HG02870 (cell line): ENCODE measurements at regions not wholly inside any gene's neighbourhood (a gene's known extent, or its start where the extent isn't known, plus 50 kb on each side); places are given as distances from the start of the nearest gene placed in this dataset.

Experiments used
- ATAC-seq: cut with Tn5 transposase; IDR thresholded peaks from one replicate; pipeline ENCODE4 v1.9.1; 2021; ENCODE audit warnings: mild to moderate bottlenecking, moderate library complexity; ENCODE audit not compliant: unreplicated experiment

GRCh38 chr3:176798680-176799079 lies 398.6 kb downstream of the TBL1XR1 start:
- ATAC-seq, result no peak

- ATAC-seq, result no peak
These were observed 400.9 kb downstream of the TBL1XR1 start for GRCh38 chr3:176796371-176796770.

GRCh38 chr3:176795891-176796290 lies 401.4 kb downstream of the TBL1XR1 start:
- no peak for ATAC-seq

DNA sequence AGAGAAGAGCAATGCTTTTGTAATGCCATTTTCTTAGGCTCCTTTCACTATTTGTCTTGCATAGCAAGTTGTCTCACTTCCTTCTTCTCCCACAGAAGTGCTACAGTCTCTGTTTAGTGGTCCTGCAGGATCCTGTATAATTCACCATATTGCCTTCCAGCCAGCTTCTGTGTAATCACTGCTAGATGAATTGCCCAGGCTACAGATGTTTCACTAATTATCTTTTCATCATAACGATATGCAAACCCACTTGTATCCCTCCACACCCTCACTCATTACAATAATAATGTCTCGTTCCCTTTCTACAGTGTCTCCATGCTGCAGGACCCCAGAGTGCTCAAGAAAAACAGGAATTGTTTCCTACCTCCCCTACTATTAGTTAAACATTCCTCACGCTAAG lies 402.9 kb downstream of the TBL1XR1 start:
- no peak for ATAC-seq

GRCh38 chr3:176789947-176790346 lies 407.3 kb downstream of the TBL1XR1 start:
- no peak for ATAC-seq

DNA sequence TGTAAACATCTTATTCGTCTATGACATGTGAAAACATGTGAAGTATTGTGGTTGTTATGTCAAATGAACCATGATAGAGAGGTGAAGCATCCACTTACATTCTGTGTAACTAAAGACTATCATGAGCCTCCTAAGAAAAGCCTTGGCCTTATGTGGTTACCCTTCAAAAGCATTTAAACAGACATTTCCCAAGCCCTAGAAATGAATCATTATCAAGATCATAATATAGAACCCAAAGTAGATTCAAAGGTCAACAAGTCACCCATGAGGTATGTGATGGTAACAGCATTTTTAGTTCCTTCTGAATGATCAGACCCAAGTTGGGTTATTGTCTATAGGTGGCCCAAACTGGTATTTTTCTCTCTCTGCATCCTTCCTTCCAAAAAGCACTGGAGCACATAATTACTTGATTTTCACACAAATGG lies 408.0 kb downstream of the TBL1XR1 start:
- ATAC-seq, result no peak

GRCh38 chr3:176787506-176787905 lies 409.8 kb downstream of the TBL1XR1 start:
- ATAC-seq, result no peak

- no peak for ATAC-seq
These were observed 412.1 kb downstream of the TBL1XR1 start for GRCh38 chr3:176785171-176785570.

GRCh38 chr3:176780766-176781165 lies 416.5 kb downstream of the TBL1XR1 start:
- ATAC-seq, result no peak

- ATAC-seq, result no peak
These were observed 420.6 kb downstream of the TBL1XR1 start for GRCh38 chr3:176776622-176777175.

- no peak for ATAC-seq
These were observed 427.6 kb downstream of the TBL1XR1 start for GRCh38 chr3:176769547-176770190.

DNA sequence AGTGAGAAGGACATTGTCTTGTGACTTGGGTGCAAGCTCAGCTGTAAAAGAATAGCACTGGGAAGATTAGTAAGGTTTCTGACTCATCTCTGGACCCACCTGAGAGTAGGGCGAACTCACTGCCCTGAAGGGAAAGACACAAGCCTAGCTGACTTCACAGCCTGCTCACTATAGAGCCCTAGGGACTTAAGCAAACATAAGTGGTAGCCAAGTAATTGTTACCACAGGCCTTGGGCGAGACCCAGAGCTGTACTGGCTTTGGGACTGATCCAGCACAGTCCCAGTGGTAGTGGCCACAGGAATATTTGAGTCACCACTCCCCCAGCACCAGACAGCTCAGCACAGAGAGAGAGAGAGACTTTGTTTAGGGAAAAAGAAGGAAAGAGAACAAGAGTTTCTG lies 429.9 kb downstream of the TBL1XR1 start:
- no peak for ATAC-seq

DNA sequence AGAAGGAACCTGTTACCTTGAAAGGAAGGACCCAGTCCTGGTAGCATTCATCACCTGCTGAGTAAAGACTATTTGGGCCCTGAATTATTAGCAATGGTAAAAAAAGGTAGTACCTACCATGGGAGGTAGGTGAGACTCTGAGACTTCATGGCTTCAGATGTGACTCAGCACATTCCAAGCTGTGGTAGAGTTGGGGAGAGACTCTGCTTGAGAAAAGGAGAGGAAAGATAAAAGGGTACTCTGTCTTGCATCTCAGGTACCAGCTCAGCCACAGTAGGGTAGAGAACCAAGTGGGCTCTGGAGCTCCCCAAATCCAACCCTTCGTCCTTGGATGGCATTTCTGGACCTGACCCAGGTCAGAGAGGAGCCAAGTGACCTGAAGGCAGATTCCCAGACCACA lies 430.4 kb downstream of the TBL1XR1 start:
- ATAC-seq, result no peak

DNA sequence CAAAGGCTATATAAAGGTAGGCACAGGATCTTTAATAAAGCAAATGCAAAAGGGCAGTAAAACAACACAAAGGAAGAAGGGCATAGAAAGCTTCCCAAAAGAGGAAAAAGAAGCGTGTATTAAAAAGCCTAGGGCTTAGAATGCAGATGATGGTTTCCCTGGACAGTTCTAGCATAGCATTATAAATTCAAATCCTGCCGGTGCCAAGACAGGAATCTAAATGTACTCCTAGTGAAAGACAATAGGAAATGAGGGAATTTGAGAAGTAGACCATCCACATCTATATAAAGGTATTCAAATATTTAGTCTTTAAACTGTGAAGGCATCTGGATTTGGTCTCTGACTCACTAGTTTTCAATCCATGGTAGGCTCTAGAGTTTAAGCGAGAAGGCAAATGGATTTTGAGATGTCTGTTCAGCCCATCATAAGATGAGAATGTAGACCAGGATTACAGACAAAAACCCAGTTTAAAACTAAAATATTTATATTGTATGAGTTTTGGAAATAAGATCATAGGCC lies 431.8 kb downstream of the TBL1XR1 start:
- ATAC-seq, result no peak

GRCh38 chr3:176759815-176760506 lies 437.3 kb downstream of the TBL1XR1 start:
- ATAC-seq, result no peak

DNA sequence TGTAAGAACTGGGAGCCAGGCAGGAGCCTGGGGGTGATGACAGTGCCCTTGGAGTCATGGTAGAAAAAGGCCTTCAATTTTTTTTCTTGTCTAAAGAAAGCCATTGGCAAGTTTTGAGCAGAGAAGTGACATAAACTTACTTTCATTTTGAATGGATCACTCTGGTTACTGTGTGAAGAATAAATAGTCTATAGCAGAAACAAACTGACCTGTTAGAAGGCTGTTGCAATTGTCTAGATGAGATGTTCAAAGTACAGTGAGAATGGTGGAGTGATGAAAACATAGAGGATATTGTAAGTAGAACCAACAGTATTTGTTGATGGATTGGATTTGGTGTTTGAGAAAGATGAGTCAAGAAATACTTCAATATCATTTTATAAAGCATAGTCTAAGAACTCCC lies 439.9 kb downstream of the TBL1XR1 start:
- ATAC-seq, result no peak

- no peak for ATAC-seq
These were observed 441.3 kb downstream of the TBL1XR1 start for GRCh38 chr3:176755977-176756376.

DNA sequence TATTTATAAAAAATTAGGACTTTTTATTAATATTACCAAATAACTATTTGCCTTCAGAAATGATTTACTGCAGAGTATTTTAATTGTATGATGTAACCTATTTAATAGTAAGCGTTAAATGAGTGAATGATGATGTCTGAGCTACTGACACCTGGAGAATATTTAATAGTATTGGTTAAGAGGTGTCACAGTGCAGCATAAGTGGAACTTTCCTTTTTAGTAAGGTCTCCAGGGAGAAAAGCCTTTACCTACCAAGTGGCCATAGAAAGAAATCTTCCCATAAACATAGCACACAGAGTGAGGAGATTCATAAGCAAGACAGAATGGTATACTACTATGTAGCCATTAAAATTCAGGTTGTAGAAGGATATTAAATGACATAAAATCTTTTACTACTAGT lies 441.7 kb downstream of the TBL1XR1 start:
- no peak for ATAC-seq

GRCh38 chr3:176741664-176742047 lies 455.6 kb downstream of the TBL1XR1 start:
- ATAC-seq, result no peak

DNA sequence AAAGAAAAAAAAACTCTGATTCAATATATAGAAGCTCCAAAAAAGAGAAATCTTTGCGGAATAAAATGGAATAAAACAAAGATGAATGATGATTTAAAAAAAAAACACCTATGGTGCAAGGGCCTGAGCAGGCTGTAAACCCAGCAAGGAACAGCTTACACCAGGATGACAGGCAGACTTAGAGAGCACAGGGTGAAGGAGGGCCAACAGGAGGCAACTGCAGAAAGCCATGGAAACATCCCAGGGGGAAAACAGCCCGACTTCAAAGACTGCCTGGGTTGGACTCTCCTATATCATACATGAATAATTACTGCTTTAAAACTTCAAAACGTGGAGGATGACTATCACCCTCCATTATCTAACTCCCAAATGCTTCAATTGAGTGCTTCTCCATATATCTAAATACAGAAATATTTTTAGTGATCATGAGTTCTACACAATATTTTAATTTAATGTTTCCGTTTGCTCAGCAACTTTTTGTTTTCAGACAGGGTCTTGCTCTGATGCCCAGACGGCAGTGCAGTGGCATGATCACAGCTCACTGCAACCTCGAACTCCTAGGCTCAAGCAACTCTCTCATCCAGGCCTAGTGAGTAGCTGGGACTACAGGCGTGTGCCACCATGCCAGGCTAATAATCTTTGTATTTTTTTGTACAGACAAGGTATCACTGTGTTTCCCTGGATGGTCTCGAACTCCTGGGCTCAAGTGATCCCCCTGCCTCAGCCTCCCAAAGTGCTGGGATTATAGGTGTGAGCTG lies 456.2 kb downstream of the TBL1XR1 start:
- ATAC-seq, result no peak

GRCh38 chr3:176739159-176739558 lies 458.1 kb downstream of the TBL1XR1 start:
- no peak for ATAC-seq
